GM12891 (cell line): ENCODE measurements at regions not wholly inside any gene's neighbourhood (a gene's known extent, or its start where the extent isn't known, plus 50 kb on each side); places are given as distances from the start of the nearest gene placed in this dataset.

Experiments
- PAX5 ChIP-seq: IDR thresholded peaks from 2 replicates; pipeline ENCODE4 v1.6.1; 2011; ENCODE audit warnings: low read length, moderate library complexity, mild to moderate bottlenecking; ENCODE audit not compliant: insufficient read depth, severe bottlenecking
- POLR2A ChIP-seq: IDR thresholded peaks from 2 replicates; pipeline ENCODE4 v1.6.1; 2011; ENCODE audit warnings: low read depth, low read length, control low read depth
- POLR2AphosphoS5 ChIP-seq: IDR thresholded peaks from 2 replicates; pipeline ENCODE4 v1.6.1; 2011; ENCODE audit warnings: low read depth, low read length, control low read depth
- POU2F2 ChIP-seq: IDR thresholded peaks from 2 replicates; pipeline ENCODE4 v1.6.1; 2011; ENCODE audit warnings: low read depth, mild to moderate bottlenecking, control low read depth, low read length, moderate library complexity
- SPI1 ChIP-seq: IDR thresholded peaks from 2 replicates; pipeline ENCODE4 v1.6.1; 2011; ENCODE audit warnings: low read depth, low read length, control low read depth
- TAF1 ChIP-seq: IDR thresholded peaks from 2 replicates; pipeline ENCODE4 v1.6.1; 2011; ENCODE audit warnings: low read depth, low read length, control low read depth

DNA sequence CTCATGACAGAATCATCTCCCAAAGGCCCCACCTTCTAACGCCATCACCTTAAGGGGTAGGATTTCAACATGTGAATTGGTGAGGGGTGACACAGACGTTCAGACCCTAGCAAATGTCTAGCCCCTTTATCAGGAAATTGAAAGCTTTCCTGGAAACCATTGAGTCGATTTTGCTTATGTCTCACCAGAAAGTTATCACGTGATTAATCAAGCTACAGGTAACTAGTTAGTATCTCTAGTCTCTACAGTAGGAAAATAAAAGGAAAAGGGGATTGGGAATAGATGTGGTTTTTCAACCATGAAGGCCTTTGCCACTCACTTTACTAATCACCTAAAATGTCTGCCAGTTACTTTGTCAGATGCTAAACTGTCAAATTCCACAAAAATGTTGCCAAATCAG lies 1133.0 kb downstream of the PDHA2 start:
- TF ChIP-seq POLR2A (no peak), POLR2AphosphoS5 (no peak), TAF1 (no peak), SPI1 (no peak), POU2F2 (no peak), PAX5 (no peak)
